Upper lobe of left lung (tissue), 4 donors: ENCODE measurements at regions not wholly inside any gene's neighbourhood (a gene's known extent, or its start where the extent isn't known, plus 50 kb on each side); places are given as distances from the start of the nearest gene placed in this dataset.

Source experiments
- CTCF ChIP-seq, 6 experiments: fragments of 450-650 bp in 4 of 6; fragments of 200-600 bp in 2 of 6; sonication (generic) in 2 of 6; IDR thresholded peaks; one replicate each; pipeline ENCODE4 v1.5.1; 2016 to 2019; ENCODE audit warnings: antibody characterized with exemption in 6 of 6
- POLR2AphosphoS5 ChIP-seq, 2 donors: sonication (generic); formaldehyde crosslinking; IDR thresholded peaks; one replicate each; pipeline ENCODE4 v1.5.1; 2017; ENCODE audit warnings: antibody characterized with exemption in 2 of 2

GRCh38 chr3:22441711-22442110 is 690.7 kb upstream of the ZNF385D start:
- no peak for TF ChIP-seq CTCF (IDR thresholded peaks at IDR 0.05)
- no peak for TF ChIP-seq POLR2AphosphoS5 (IDR thresholded peaks at IDR 0.05)
